ENCODE measurements at regions not wholly inside any gene's neighbourhood (a gene's known extent, or its start where the extent isn't known, plus 50 kb on each side); places are given as distances from the start of the nearest gene placed in this dataset.

GRCh38 chr10:107747851-107748250 lies 583.3 kb upstream of the SORCS1 start:
- no peak for DNase-seq

GRCh38 chr10:107741971-107742370 lies 577.5 kb upstream of the SORCS1 start:
- DNase-seq, result no peak

GRCh38 chr10:107740962-107741690 lies 576.6 kb upstream of the SORCS1 start:
- DNase-seq, result no peak

- DNase-seq, result no peak
Observed at GRCh38 chr10:107739951-107740350, 575.4 kb upstream of the SORCS1 start.

DNA sequence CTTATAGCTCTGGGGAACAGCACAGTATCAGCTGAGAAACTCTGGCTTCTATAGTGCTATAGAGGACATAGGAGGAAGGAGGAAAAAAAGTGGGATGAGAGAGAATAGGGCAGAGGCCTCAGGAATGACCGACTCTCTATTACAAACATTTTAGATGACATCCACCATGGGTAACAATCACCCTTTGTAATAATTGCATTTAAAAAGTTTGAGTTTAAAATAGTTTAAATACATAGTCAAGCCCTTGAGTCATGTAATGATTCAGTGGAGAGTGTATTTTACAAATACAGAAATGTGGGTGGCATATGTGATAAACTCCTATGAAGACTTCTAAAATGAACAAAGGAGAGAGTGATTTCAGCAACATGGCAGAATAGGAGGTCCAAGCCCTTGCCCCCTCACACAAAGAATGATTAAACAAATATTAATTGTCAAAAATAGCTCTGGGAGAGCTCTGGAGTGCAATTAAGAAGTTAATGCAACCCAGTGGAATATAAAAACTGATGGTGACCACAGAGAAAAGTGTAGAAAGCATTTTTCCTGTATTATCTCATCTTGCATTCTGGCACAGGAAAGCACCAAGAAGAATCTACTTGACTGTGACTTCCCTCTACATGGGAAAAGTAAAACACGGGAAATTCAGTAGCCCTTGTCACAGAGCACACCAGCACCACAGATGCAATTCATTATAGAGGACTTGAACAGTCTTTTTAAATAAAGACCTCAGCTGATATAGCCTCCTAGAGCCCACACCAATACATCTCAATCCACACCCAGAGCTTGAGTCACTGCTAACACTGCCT lies 569.0 kb upstream of the SORCS1 start:
- DNase-seq, result peak; percentile 38

DNA sequence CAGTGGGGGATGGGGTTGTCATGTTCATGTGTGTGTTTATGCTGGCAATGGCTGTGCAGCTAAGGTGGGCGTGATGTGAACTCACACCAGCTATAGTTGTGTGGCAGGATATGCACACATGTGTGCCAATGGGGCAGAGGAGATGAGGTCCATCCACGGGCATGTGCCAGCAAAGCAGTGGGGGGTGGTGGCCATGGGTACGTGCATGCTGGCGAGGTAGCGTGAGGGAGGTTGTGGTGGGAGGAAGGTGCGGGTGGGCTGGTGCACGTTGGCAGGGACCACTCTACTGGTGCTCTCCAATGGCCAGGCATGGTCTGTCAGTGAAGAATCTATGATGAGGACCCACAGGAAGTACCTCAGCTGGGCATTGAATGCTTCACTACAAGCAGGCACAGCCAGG lies 567.5 kb upstream of the SORCS1 start:
- no peak for DNase-seq

- DNase-seq, result no peak
Observed at GRCh38 chr10:107728807-107729206, 564.3 kb upstream of the SORCS1 start.

DNA sequence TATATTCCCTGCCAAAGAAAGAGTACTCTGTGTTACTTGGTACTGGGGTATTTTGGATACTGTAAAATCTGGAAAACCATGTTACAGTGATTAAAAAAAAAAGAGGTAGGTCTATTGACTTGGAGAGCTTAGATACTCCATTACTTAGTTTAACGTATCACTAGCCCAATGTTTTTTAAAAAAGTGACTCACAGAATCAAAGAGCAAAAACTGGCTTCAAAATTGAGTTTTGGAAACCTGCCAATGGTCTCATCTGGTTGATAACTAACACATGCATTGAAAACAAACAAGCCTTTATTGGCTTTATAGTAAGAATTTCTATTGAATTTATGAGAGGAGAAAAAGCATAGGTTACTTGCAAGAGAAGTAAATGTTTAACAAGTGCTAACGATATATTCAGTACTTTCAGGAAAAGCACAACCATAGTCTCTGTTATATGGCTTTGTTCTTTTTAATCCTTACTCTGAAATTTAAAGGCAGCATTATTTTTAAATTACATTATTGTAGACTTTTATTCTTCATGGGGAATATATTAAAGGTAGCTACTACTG lies 563.3 kb upstream of the SORCS1 start:
- DNase-seq, result peak; percentile 4

GRCh38 chr10:107718864-107719263 lies 554.4 kb upstream of the SORCS1 start:
- DNase-seq, result no peak

DNA sequence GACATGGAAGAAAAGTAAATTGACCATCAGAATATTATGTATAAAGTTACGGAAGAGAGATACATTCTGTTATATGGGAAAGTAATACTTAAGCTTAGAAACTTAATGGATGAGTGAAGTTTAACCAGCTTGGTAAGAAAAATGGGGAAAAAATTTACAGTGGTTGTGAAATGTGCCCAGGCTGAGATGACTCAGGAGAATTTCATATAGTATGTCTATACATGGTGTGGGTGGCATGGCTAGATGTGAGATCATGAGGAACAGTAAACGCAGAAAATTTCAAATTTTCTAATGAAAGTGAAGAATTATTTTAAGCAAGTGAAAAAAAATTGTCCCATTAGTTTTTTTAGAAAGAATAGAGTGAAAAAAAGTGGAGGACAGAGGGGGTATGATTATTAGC lies 552.5 kb upstream of the SORCS1 start:
- DNase-seq, result no peak

DNA sequence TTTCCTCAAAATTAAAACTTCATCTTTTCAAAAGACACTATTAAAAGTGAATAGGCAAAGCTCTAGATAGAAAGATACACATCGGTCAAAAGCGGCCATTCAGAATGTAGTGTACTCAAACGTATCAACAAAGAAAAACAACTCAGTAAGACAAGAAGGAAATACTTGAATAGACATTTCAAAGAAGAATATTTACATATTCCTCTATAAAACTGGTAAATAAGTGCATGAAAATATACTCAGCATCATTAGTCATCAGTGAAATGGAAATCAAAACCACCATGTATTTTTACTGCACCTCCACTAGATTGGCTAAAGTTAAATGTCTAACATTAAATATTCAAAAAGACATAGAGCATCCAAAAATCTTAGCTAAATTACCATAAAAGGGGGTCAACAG lies 551.1 kb upstream of the SORCS1 start:
- no peak for DNase-seq

DNA sequence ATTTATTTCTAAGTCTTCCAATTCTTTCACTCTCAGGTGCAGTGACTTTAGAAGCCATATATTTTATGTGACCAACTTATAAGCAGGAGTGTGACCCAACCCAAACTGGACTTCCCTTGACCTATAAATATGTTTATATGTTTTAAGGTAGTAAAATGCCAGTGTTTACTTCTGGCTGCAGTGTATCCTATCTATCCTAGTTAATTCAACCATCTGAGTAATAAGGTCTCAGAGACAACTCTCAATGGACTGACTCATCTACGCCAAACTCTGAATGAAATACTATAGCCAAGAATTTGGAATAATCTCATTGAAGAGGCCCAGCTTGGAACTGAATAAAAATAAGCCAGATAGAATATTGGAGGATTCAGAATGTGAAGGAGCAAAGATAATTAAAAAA lies 544.5 kb upstream of the SORCS1 start:
- DNase-seq, result no peak

- no peak for DNase-seq
Observed at GRCh38 chr10:107706096-107706725, 541.7 kb upstream of the SORCS1 start.

DNA sequence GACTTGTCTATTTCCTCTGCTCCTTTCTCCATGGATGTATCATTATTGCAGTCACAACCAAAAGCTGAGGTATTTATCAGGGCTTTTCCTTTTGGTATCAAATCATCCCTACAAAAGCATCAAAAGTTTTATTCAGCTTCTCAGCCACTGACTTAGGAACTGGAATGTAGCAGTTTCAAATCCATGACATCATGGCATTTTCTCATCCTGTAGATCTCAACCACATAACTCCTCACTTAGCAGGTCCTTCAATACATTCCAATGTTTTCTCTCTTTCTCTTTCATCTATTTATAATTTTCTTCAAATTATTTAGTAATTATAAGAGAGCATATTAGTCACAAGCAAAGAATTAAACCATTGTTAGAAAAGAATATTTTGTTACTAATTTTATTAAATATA lies 537.4 kb upstream of the SORCS1 start:
- DNase-seq, result no peak

DNA sequence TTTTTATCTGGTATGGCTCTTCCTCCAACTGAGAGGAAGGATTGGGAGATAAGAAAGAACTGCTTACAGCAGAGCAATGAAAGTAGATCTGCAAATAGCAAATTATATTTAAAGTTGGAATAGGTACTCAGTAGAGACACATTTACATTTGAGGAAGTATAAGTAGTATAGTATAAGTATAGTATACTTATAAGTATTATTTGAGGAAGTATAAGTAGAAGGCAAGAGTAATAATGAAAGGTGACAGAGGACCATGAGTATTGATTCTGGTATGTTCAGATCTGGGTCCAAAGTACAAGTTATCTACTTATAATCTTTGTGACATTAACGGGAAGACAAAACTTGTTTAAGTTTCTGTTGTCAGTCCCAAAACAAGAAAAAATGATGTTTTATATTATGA lies 527.6 kb upstream of the SORCS1 start:
- no peak for DNase-seq

- no peak for DNase-seq
Observed at GRCh38 chr10:107689323-107689722, 524.8 kb upstream of the SORCS1 start.

DNA sequence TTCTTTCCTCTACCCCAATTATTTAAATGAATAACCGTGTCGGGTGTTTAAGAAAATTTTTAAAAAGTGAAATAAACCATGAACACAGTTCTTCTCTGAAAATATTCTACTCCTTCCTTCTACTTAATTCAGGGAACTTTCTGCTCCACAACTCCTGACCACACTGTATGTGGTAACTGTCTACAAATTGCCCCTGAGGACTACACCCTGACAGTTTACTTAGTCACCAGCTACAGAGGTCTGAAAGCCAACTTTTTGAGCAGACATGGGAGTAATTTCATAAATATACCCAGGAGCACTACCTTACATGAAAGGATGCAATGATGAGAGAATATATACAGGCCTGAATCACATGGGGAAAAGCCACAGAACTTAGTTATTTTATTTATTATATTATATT lies 523.2 kb upstream of the SORCS1 start:
- DNase-seq, result no peak

- DNase-seq, result no peak
Observed at GRCh38 chr10:107686095-107686494, 521.6 kb upstream of the SORCS1 start.

DNA sequence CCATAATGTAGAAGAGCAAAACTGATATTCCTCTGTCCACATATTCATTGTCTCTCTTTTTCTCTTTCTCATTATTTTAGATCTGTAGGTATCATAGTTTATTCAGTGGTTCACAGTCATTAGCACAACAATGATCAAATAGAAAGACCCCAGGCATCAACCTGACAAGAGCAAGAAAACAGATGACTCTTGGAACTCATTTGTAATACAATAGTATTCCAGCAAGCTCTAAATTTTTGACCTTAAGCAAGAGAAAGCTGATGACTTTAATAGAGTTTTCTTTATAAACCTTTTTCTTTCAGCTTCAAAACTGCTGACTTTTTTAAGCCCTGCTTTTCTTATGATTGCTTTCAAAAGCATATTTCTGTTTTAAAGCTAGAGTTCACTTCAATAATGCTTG lies 507.5 kb upstream of the SORCS1 start:
- DNase-seq, result no peak

GRCh38 chr10:107666214-107666613 lies 501.7 kb upstream of the SORCS1 start:
- no peak for DNase-seq

DNA sequence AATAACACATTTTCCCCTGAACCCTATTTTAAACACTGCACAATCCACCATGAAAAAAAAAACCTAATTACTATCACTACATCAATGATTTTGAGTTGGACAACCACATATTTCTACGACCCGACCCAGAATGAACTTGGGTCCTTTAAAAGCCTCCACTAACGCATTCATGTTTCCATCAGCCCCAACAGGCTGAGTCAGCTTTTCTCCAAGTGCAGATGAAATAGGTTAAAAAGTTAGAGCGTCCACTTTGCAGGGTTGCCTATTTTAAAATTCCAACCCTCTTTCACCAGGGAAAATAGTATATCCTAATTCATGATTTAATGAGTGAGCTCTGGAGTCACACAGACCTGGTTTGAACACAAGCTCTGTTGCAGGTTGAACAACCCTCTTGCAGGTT lies 501.0 kb upstream of the SORCS1 start:
- DNase-seq, result no peak

- DNase-seq, result no peak
Observed at GRCh38 chr10:107657851-107658250, 493.3 kb upstream of the SORCS1 start.

GRCh38 chr10:107656932-107657331 lies 492.4 kb upstream of the SORCS1 start:
- no peak for DNase-seq
